DMS53 treated with DMSO at 0.1 percent for 48 hours (cell line): ENCODE measurements at regions not wholly inside any gene's neighbourhood (a gene's known extent, or its start where the extent isn't known, plus 50 kb on each side); places are given as distances from the start of the nearest gene placed in this dataset.

Experiments used
- DNase-seq: peaks from one replicate; lab custom pipeline; 2025; ENCODE audit not compliant: unreplicated experiment; lab: John Stamatoyannopoulos, UW

GRCh38 chr7:131964203-131964602 lies 407.8 kb upstream of the PODXL start:
- DNase-seq: no peak

GRCh38 chr7:131961054-131961680 lies 404.7 kb upstream of the PODXL start:
- DNase-seq: no peak

GRCh38 chr7:131959106-131959812 lies 402.8 kb upstream of the PODXL start:
- no peak for DNase-seq

- DNase-seq: no peak
Observed at GRCh38 chr7:131957338-131958020, 401.1 kb upstream of the PODXL start.

- no peak for DNase-seq
Observed at GRCh38 chr7:131956864-131957263, 400.4 kb upstream of the PODXL start.

GRCh38 chr7:131955679-131956078 lies 399.3 kb upstream of the PODXL start:
- DNase-seq: no peak

- DNase-seq: no peak
Observed at GRCh38 chr7:131953184-131953583, 396.8 kb upstream of the PODXL start.

GRCh38 chr7:131952365-131952764 lies 395.9 kb upstream of the PODXL start:
- no peak for DNase-seq

- DNase-seq: no peak
Observed at GRCh38 chr7:131950758-131951157, 394.3 kb upstream of the PODXL start.

- no peak for DNase-seq
Observed at GRCh38 chr7:131949659-131950058, 393.2 kb upstream of the PODXL start.

GRCh38 chr7:131948434-131949053 lies 392.1 kb upstream of the PODXL start:
- peak; percentile 33 for DNase-seq

- no peak for DNase-seq
Observed at GRCh38 chr7:131947661-131948060, 391.2 kb upstream of the PODXL start.

- no peak for DNase-seq
Observed at GRCh38 chr7:131945957-131946544, 389.6 kb upstream of the PODXL start.

GRCh38 chr7:131945313-131945911 lies 389.0 kb upstream of the PODXL start:
- DNase-seq: peak; percentile 26

- no peak for DNase-seq
Observed at GRCh38 chr7:131944556-131945069, 388.2 kb upstream of the PODXL start.

GRCh38 chr7:131943646-131944045 lies 387.2 kb upstream of the PODXL start:
- DNase-seq: no peak

- DNase-seq: no peak
Observed at GRCh38 chr7:131943211-131943610, 386.8 kb upstream of the PODXL start.

- DNase-seq: no peak
Observed at GRCh38 chr7:131942287-131943150, 386.1 kb upstream of the PODXL start.

- DNase-seq: no peak
Observed at GRCh38 chr7:131941291-131941690, 384.9 kb upstream of the PODXL start.

- no peak for DNase-seq
Observed at GRCh38 chr7:131940621-131941165, 384.3 kb upstream of the PODXL start.
